ENCODE measurements at regions not wholly inside any gene's neighbourhood (a gene's known extent, or its start where the extent isn't known, plus 50 kb on each side); places are given as distances from the start of the nearest gene placed in this dataset.

- TF ChIP-seq CTCF (IDR thresholded peaks at IDR 0.05; ENCODE audit: control insufficient read depth, extremely low read depth, insufficient read depth), result no peak
- no peak for DNase-seq (ENCODE audit: low read depth)
- no peak overlapping the region for H3K4me3 ChIP-seq (ENCODE audit: low read depth, low read length)
These were observed 75.5 kb downstream of the ASB1 start for GRCh38 chr2:238502088-238502810.

GRCh38 chr2:238502956-238503791 lies 76.4 kb downstream of the ASB1 start:
- no peak for TF ChIP-seq CTCF (IDR thresholded peaks at IDR 0.05; ENCODE audit: control insufficient read depth, extremely low read depth, insufficient read depth)
- no peak for DNase-seq (ENCODE audit: low read depth)
- H3K4me3 ChIP-seq (ENCODE audit: low read depth, low read length), result no peak overlapping the region

GRCh38 chr2:238504181-238504931 lies 77.6 kb downstream of the ASB1 start:
- DNase-seq (ENCODE audit: low read depth), result no peak
- H3K4me3 ChIP-seq (ENCODE audit: low read depth, low read length), result no peak overlapping the region
- no peak for TF ChIP-seq CTCF (IDR thresholded peaks at IDR 0.05; ENCODE audit: control insufficient read depth, extremely low read depth, insufficient read depth)

GRCh38 chr2:238505119-238505891 lies 78.6 kb downstream of the ASB1 start:
- no peak overlapping the region for H3K4me3 ChIP-seq (ENCODE audit: low read depth, low read length)
- TF ChIP-seq CTCF (IDR thresholded peaks at IDR 0.05; ENCODE audit: control insufficient read depth, extremely low read depth, insufficient read depth), result no peak
- no peak for DNase-seq (ENCODE audit: low read depth)

- H3K4me3 ChIP-seq (ENCODE audit: low read depth, low read length), result no peak overlapping the region
- DNase-seq (ENCODE audit: low read depth), result no peak
- TF ChIP-seq CTCF (IDR thresholded peaks at IDR 0.05; ENCODE audit: control insufficient read depth, extremely low read depth, insufficient read depth), result no peak
These were observed 79.2 kb downstream of the ASB1 start for GRCh38 chr2:238505892-238506280.

GRCh38 chr2:238506371-238507068 lies 79.8 kb downstream of the ASB1 start:
- no peak for DNase-seq (ENCODE audit: low read depth)
- no peak for TF ChIP-seq CTCF (IDR thresholded peaks at IDR 0.05; ENCODE audit: control insufficient read depth, extremely low read depth, insufficient read depth)
- no peak overlapping the region for H3K4me3 ChIP-seq (ENCODE audit: low read depth, low read length)
